Spleen (tissue), 7 donors: ENCODE measurements at regions not wholly inside any gene's neighbourhood (a gene's known extent, or its start where the extent isn't known, plus 50 kb on each side); places are given as distances from the start of the nearest gene placed in this dataset.

Experiments used
- POLR2A ChIP-seq, 3 donors: fragments of 450-650 bp; IDR thresholded peaks; one replicate each; pipeline ENCODE4 v1.5.1; 2017; ENCODE audit warnings: antibody characterized with exemption in 3 of 3, mild to moderate bottlenecking in 1 of 3
- TF ChIP-seq, protein P1 (sequence below), 11 experiments: fragments of 200-600 bp in 7 of 11; fragments of 450-650 bp in 4 of 11; sonication (generic) in 4 of 11; IDR thresholded peaks in 8 of 11; conservative IDR thresholded peaks in 3 of 11; 1 replicate in 7 of 11; 2 replicates in 4 of 11; pipeline versions ENCODE4 v1.4.0 to v1.8.0; 2016 to 2021; ENCODE audit warnings: antibody characterized with exemption in 11 of 11, inconsistent platforms in 4 of 11, mild to moderate bottlenecking in 1 of 11
- donor health status: DM: no; HTN: no; CAD: no; lungs with moderate emphysema.
- donor health status: DM: no; HTN: no; CAD: no.
- donor health status: DM: no; HTN: no; CAD: no.

- TF ChIP-seq, protein P1, sequence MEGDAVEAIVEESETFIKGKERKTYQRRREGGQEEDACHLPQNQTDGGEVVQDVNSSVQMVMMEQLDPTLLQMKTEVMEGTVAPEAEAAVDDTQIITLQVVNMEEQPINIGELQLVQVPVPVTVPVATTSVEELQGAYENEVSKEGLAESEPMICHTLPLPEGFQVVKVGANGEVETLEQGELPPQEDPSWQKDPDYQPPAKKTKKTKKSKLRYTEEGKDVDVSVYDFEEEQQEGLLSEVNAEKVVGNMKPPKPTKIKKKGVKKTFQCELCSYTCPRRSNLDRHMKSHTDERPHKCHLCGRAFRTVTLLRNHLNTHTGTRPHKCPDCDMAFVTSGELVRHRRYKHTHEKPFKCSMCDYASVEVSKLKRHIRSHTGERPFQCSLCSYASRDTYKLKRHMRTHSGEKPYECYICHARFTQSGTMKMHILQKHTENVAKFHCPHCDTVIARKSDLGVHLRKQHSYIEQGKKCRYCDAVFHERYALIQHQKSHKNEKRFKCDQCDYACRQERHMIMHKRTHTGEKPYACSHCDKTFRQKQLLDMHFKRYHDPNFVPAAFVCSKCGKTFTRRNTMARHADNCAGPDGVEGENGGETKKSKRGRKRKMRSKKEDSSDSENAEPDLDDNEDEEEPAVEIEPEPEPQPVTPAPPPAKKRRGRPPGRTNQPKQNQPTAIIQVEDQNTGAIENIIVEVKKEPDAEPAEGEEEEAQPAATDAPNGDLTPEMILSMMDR (IDR thresholded peaks at IDR 0.05 in 8 of 11, conservative IDR thresholded peaks at IDR 0.05 in 3 of 11), result no peak
- no peak for TF ChIP-seq POLR2A (IDR thresholded peaks at IDR 0.05)
These were observed 78.0 kb upstream of the SERTAD2 start for GRCh38 chr2:64731746-64732145.
